HG03159 (cell line): ENCODE measurements at regions not wholly inside any gene's neighbourhood (a gene's known extent, or its start where the extent isn't known, plus 50 kb on each side); places are given as distances from the start of the nearest gene placed in this dataset.

Source experiments
- ATAC-seq: cut with Tn5 transposase; IDR thresholded peaks from one replicate; pipeline ENCODE4 v1.9.1; 2021; ENCODE audit warnings: mild to moderate bottlenecking, moderate library complexity; ENCODE audit not compliant: unreplicated experiment

DNA sequence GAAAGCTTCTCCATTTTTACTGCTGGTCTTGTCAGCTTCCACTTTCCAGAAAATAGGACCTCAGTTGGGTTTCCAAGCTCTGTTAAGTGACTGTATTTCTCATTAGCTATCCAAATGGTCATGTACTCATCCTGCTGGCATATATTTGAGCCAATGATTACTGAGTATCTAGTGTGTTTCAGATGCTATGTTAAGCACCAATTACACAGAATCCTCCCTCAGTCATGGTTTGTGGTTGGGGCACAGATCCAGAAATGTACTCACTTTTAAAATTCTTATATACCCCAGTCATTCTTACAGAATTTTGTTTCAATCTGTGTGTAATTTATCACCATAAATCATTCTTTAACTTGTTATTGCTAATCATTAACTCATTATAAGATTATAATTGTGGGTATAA lies 362.3 kb upstream of the MTPN start:
- no peak for ATAC-seq

DNA sequence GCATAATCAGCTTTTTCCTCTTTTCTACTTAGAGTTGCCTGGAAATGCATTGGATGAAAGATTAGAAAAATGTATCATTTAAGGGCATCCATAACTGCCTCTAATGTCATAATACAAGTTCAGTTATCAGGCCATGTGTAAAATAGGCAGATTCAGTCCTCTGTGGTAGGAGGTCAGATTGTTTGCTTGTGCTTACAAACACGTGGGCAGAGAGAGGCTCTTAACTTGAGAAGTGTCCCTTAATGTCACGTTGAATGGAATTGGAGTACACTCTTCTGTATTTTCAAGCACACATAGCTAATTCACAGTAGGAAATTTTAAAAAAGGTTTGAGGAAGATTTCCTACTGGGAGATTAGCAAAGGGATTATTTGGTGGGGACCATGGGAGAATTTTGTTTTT lies 359.8 kb upstream of the MTPN start:
- no peak for ATAC-seq

DNA sequence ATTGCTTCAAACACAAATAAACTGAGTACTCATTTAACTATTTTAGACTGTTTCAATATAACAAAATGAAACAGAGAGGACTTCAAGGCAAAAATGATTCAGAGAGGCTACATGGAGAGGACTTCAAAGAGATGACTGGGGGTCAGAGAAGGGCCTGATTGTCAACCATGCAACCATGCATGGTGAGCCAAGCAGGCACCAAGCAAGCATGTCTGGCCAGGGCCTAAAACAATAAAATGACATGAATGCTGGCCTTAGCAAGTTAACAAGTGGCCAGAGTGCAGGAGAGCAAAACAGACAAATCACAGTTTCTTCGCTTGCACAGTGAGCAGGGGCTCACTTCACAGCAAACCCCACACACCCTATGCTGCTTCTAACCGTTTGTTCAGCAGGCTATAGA lies 356.5 kb upstream of the MTPN start:
- ATAC-seq = no peak

DNA sequence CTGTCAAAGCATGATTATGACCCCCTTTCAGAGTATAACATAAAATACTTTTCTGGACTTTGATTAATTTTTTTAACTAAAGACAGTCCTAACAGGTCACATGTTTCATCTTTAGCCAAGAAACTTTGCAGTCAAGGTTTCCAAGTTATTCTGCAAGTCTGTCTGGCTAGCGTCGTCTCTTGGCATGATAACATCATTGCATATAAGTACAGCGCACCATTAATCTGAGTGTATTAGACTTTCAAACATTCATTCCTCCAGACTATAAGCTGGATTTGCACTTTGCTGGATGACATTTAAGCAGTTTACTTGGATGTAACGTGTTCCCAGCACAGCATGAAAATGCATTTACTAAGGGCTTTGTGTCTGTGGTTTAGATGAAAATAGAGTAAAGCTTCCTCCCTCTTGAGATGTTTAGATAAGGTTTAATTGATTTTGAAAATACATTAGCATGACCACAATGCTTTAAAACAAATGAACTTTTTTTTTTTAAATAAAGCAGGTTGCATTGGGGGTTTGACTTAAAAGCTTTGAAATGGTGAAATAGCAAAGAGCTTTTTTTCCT lies 349.0 kb upstream of the MTPN start:
- no peak for ATAC-seq

DNA sequence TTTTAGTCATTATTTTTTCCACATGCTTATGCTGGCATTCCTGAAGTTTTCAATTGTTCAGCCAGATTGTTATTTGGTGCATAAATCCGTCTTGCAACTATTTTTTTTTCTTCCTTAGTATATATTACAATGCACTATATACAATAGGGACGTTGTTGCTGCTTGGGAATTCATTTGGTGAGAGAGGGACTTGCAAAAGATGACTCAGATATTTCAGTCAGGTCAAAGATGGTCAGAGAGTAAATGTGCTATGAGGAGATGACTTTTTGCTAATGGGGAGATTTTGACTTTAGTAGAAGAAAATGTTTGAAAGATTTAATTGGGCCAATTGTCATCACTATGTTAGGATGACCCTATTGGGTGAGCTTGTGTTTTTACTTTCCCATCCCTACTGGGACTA lies 348.4 kb upstream of the MTPN start:
- no peak for ATAC-seq

DNA sequence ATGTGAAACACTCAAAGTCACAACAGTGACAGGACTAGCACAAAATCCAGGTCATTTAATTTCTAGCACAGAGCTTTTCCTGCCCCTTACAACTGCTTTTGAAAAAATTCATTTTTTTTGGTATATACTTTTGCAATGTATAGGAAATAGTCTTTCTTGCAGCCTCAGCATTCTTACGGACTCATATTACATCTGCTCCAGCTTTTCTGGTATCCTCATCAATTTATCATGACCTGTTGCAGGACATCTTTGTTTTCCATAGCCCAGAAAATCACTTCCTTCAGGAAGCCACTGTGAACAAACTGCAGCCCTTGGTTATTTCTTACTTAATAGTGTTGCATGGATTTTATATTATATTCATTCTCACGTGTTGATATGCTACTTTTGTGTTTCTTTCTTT lies 347.9 kb upstream of the MTPN start:
- no peak for ATAC-seq

DNA sequence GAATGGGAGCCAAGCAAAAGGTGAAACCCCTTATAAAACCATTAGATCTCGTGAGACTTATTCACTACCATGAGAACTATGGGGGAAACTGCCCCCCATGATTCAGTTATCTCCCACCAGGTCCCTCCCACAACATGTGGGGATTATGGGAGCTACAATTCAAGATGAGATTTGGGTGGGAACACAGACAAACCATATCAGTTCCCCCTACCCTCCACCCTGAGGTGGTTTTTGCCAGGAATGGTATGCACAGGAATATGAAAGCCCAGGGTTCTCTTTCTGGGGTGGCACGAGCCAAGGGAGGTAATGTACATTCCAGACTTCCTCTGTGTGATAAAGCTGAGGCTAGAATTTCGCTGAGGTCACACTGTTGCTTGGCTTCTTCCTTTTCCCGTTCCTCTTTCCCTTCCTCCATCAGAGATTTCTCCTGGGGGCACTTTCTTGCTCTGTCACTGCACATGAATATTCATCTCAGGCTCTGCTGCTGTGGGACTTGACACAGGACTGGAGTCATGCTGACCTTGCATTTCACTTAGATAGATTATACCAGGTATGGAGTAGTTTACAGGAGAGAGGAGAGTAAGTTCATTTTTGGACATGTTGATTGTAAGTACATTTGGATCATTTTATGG lies 347.0 kb upstream of the MTPN start:
- ATAC-seq = no peak

DNA sequence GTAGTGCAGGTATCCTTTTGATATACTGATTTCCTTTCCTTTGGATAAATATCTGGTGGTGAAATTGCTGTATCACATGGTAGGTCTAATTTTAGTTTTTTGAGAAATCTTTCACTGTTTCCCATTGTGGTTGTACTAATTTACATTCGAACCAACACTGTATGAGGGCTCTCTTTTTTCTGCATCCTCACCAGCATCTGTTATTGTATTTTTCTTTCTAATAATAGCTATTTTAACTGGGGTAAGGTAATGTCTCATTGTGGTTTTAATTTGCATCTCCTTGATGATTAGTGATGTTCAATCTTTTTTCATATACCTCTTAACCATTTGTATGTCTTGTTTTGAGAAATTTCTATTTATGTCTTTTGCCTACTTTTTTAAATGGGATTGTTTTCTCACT lies 335.4 kb upstream of the MTPN start:
- ATAC-seq = peak; percentile 81

DNA sequence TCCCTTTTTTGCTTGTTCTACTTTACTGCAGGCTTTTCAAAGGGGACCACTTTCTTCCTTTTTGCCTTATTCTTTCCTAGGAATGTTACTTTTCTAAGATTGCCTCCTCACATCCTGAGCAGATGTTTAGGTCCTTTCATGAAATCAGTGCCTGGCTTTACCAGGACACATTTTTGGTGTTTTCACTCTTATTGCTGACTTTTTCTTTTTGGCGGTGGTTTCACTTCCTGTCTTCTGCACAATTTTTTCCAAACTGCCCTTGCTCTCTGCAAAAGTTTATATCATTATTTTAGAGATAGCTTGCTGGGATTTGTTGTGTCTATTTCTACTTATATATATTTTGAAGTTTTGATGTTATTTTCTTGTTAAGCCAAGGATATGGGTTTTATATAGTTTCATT lies 332.2 kb upstream of the MTPN start:
- no peak for ATAC-seq

DNA sequence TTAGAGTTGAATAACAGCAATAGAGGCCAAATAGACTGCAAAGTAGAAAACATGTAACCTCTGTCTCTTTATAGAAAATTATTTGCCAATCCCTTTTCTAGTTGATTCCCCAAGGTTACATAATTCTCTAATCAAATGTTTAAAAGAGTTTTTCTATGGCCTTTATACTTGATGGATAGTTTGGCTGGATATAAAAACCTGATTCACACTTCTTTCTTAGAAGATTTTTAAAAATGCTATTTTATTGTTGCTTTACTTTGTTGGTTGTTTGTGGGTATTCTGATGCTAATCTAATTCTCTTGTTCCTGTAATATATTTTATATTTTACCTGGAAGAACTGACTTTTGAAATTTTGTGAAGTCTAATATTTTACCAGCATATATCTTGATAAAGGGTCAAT lies 331.1 kb upstream of the MTPN start:
- ATAC-seq = no peak

DNA sequence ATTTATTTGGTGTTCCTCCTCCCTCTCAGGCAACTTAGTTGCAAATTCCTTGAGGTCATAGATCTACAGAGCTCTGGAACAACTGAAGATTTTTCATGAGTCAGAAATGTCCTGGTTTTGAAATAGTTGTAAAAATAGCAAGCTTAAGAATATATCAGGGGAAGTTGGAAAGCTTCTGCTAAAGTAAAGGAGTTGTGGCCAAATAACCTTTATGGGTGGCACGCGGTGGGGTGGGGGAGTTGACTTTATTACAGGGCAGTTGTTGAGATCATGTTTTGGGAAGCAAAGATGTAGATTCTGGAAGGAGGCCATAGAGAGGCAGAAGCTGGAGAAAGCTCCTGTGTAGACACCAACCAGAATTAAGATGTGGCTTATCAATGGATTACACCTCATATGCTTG lies 326.0 kb upstream of the MTPN start:
- ATAC-seq = no peak

DNA sequence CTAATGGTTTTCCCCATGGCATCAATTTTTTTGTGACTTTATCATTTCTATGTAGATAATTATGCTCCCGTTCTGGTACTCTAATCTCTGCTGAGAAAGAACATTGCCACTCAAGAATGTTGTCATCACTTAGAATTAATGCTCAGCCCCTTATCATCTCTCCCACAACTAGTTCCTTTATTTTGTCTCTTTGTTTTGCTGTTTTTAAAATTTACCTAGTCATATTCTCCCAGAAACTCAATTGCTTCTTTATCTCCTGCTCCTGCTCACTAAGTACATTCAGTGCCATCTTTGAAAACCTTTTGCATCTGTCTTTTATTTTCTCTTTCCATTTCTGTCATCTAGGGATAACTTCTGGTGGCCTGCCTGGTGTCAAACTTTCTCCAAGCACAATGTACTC lies 324.9 kb upstream of the MTPN start:
- no peak for ATAC-seq

DNA sequence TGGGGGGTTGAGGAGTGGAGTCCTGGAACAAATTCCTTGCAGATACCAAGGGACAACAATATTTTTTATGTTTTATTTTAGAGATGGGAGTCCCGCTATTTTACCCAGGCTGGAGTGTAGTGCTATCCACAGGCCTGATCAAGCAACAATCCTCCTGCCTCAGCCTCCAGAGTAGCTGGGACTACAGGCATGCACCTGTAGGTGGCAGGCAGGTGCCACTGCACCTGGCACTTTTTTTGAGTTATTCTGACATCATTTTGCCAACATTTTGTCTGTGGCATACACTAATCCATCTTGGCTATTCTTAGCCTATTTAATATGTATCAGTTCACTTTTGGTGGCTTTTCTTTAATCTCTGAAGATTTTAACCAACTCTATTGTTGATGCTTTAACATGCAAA lies 317.8 kb upstream of the MTPN start:
- no peak for ATAC-seq

DNA sequence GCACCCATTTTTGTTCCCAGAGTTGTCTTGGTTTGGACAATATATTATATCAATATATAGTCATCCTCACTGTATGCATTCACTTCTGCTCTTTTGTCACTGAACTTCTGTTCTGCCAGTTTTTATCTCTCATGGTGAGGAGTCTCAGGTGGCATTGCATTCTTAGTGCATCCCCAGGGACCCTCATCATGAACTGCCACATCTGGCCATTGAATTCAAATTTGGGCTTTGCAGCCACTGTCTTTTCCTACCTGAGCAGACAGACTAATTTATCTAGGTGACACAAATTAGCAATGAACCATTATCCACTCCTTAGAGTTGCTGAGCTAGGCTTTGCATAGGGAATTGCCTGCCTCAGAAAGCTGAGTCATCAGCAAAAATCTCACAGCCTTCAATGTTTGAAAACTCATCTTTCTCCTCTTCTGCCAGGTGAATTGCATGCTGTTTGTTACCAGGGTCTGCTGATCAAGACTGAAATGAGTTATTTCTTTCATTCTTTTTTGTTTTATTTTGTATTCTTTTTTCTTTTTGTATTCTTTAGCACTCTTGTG lies 316.8 kb upstream of the MTPN start:
- ATAC-seq = no peak

DNA sequence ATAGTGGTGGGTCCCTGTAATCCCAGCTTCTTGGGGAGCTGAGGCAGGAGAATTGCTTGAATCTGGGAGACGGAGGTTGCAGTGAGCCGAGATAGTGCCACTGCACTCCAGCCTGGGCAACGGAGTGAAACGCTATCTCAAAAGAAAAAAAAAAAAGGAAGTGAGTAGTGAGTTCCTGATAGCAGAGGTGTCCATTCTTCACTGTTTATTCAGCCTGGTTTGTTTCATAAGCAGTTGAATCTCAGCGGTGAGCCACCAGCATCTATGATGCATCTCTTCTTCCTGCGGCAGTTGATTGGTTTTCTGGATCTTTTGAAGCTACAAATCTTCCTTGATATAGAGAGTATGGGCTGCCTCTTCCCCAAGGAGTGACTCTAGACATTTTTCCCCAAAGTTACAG lies 316.1 kb upstream of the MTPN start:
- peak; percentile 93 for ATAC-seq

DNA sequence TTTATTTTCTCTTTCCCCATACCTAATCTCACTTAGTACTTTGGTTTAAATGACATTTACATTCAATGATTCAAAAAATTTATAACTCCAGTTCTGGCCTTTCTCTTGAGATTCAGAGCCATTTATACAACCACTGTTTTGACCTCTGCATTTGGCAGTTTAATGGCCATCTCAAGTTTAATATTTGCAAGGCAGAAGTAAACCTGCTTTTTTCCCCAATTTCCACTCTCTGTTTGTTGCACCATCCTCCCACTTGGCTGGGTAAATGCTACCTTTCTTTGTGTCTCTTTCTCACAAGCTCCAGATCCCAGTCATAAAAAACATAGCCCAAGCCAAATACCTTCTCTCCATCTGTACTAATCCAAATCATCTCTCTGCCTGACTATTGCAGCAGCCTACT lies 315.2 kb upstream of the MTPN start:
- ATAC-seq = no peak

DNA sequence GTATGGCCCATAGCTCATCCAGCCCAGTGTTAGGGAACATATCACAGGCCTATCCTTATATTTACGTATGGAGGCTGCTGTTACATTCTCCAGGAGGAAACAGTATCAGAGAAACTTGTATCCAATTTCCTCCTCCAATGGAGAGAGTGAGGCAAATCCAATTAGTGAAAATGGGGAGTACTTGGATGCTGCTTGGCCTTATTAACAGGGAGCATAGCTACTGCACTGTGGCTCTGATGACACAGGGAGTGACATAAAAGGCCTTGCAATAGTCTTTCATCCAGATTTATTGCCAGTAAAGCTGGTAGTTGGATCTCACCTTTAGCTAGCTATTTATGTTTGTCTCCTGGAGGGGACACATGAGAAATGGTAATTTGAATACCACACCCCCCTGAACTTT lies 313.2 kb upstream of the MTPN start:
- ATAC-seq = no peak

DNA sequence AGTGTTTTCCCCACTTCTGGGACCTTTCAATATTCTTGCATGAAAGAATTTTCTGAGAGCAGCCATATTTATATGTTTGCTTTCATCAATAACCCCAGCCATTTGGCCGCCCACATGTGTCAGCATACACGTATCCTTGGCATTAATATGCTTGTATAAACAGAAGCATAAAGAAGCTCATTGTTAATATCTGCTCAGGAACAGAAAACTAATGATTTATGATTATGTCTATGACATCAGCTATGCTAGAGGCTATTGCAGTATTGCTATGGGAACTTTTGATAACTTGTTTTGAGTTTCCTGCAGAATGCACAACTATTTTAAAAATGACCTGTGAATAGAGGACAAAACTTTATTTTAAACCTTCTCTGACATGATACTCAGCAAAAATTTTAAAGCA lies 300.9 kb upstream of the MTPN start:
- ATAC-seq = no peak

DNA sequence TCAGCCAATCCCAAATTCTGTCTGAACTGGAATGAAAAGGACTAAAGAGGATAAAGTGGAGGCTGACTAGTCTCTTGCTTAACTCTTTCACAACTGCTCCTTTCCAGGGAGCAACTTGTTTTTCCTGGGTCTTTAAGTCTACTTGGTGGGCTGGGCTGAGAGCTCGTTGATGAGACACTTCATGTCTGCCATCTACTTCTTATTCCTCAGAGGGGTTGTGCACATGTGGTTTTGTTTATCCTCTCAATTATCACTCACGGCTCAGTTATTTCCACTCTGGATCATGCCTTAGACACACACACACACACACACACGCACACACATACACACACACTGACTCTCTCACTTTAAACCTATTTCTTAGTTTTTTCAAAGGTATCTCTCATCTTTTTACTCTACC lies 298.6 kb upstream of the MTPN start:
- no peak for ATAC-seq

DNA sequence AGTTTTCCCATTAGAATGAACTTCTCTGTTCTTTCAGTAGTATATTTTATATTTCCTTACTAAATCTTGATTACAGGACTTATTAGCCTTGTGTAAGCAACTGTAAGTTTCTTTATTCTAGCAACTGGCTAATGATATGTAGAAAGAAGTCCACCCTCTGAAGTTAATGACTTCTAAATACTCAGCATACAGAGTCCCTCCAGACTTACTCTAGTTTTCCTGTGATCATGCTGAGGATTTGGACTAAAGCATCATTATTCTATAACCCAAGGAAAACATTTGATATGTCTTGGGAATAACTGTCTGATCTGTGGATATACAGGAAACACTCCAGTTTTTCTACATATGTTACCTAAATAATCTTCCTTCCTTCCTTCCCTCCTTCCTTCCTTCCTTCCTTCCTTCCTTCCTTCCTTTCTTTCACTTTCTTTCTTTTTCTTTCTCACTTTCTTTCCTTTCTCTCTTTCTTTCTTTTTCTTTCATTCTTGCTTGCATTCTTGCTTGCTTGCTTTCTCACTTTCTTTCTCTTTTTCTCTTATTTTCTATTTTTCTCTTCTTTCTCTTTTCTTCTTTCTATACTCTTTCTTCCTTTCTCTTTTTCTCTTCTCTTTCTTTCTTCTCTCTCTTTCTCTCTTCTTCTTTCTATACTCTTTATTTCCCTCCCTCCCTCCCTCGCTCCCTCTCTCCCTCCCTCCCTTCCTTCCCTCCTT lies 297.6 kb upstream of the MTPN start:
- no peak for ATAC-seq

DNA sequence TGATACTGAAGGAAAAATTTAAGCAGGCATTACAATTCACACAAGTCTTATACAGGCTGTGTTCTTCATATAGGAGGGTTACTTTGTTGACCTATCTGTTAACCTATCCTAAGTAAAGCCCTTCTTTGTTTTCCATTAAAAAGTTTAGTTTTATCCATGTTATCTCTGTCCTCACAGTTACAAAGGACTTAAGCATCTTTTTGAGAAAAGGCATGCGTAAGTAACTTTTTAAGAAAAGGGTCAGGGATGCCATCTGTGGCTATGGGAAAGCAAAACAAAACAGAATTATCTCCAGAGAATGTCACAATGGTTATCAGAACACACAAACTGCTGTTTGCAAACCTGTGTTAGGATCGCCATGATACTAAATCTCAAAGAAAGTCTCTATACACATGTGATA lies 295.8 kb upstream of the MTPN start:
- no peak for ATAC-seq

DNA sequence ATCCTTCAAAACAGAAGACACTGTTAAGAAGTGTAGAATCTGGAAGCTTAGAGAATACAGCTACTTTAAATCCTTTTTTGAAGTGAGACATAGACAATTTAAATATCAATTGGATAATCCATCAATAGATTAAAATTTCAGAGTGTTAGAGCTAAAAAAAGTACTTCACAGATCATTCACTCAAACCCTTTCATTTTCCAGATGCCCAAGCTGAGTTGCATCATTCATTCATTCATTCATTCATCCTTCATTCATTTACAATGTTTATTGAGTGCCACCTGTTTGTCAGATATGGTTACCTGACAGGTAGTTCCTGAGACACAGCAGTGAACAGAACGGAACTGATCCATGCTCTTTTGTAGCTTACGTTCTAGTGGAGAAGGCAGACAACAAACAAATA lies 290.7 kb upstream of the MTPN start:
- ATAC-seq = no peak
